Neutrophil (primary cell): ENCODE measurements at regions not wholly inside any gene's neighbourhood (a gene's known extent, or its start where the extent isn't known, plus 50 kb on each side); places are given as distances from the start of the nearest gene placed in this dataset.

Experiments
- H3K27ac ChIP-seq: fragments of 200-600 bp; sonication (generic); 2 replicates; pipeline ENCODE4 v1.5.1; 2016; ENCODE audit warnings: mild to moderate bottlenecking, moderate library complexity
- H3K27me3 ChIP-seq: fragments of 200-600 bp; sonication (generic); 2 replicates; pipeline ENCODE4 v1.6.0; 2016; ENCODE audit warnings: mild to moderate bottlenecking
- H3K36me3 ChIP-seq: fragments of 200-600 bp; sonication (generic); 2 replicates; pipeline ENCODE4 v1.5.1; 2017
- H3K4me1 ChIP-seq, 2 experiments: fragments of 200-600 bp in 1 of 2; sonication (generic) in 1 of 2; 1 replicate in 1 of 2; 2 replicates in 1 of 2; pipeline versions ENCODE4 v1.5.1 to v1.6.1; 2013 to 2016; ENCODE audit warnings: low read depth in 1 of 2, low read length in 1 of 2, mild to moderate bottlenecking in 1 of 2, moderate library complexity in 1 of 2; ENCODE audit not compliant: control insufficient read depth in 1 of 2, insufficient read depth in 1 of 2
- H3K4me3 ChIP-seq, 2 experiments: fragments of 200-600 bp in 1 of 2; sonication (generic) in 1 of 2; 1 replicate in 1 of 2; 2 replicates in 1 of 2; pipeline ENCODE4 v1.5.1; 2013 to 2016; ENCODE audit warnings: low read depth in 1 of 2, low read length in 1 of 2, mild to moderate bottlenecking in 1 of 2, moderate library complexity in 1 of 2
- H3K9me3 ChIP-seq: fragments of 200-600 bp; sonication (generic); 2 replicates; pipeline ENCODE4 v1.5.1; 2016
- TF ChIP-seq, protein P1 (sequence below): fragments of 200-600 bp; sonication (generic); IDR thresholded peaks from 2 replicates; pipeline ENCODE4 v1.5.1; 2016; ENCODE audit warnings: antibody characterized with exemption

DNA sequence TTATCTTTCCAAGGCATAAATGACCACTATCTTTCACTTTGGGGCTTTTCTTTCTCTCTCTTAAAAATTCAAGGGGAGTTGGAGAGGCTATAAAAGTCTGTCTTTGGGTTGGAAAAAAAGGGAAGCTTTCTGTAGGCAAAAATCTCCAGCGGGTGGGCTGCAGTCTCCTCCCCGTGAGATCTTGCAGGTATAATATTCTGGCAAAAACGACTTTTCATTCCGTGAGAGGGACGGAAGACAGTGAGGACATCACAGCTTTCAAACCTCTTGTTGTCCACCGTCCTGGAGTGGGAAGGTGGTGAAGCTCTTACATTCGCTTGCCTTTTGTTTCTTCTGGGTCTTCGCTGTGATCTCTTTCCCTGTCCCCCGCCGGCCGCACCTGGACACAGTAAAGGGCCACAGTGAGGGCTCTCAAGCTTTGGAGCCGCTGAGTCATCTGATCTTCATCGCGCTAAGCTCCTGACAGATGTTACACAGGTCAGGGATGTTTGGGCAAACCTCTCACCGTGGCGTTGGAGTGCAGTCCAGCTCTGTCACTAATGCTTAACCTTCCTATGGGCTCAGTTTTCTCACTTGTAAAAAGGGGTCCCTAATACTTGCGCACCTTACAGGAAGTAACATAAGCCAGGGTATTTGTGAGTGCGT is 61.9 kb upstream of the MEGF10 start:
- H3K36me3 ChIP-seq = no peaks in the 10 kb centered on the region
- TF ChIP-seq, protein P1, sequence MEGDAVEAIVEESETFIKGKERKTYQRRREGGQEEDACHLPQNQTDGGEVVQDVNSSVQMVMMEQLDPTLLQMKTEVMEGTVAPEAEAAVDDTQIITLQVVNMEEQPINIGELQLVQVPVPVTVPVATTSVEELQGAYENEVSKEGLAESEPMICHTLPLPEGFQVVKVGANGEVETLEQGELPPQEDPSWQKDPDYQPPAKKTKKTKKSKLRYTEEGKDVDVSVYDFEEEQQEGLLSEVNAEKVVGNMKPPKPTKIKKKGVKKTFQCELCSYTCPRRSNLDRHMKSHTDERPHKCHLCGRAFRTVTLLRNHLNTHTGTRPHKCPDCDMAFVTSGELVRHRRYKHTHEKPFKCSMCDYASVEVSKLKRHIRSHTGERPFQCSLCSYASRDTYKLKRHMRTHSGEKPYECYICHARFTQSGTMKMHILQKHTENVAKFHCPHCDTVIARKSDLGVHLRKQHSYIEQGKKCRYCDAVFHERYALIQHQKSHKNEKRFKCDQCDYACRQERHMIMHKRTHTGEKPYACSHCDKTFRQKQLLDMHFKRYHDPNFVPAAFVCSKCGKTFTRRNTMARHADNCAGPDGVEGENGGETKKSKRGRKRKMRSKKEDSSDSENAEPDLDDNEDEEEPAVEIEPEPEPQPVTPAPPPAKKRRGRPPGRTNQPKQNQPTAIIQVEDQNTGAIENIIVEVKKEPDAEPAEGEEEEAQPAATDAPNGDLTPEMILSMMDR = no peak
- H3K4me1 ChIP-seq = peaks cover 10 to 13% of the 10 kb centered on the region in 2 experiments
- no peak overlapping the region for H3K27ac ChIP-seq
- H3K9me3 ChIP-seq = no peaks in the 10 kb centered on the region
- H3K27me3 ChIP-seq = peaks cover 18% of the 10 kb centered on the region
- peak overlapping the region in 1 of 2 experiments; percentile 54 for H3K4me3 ChIP-seq

DNA sequence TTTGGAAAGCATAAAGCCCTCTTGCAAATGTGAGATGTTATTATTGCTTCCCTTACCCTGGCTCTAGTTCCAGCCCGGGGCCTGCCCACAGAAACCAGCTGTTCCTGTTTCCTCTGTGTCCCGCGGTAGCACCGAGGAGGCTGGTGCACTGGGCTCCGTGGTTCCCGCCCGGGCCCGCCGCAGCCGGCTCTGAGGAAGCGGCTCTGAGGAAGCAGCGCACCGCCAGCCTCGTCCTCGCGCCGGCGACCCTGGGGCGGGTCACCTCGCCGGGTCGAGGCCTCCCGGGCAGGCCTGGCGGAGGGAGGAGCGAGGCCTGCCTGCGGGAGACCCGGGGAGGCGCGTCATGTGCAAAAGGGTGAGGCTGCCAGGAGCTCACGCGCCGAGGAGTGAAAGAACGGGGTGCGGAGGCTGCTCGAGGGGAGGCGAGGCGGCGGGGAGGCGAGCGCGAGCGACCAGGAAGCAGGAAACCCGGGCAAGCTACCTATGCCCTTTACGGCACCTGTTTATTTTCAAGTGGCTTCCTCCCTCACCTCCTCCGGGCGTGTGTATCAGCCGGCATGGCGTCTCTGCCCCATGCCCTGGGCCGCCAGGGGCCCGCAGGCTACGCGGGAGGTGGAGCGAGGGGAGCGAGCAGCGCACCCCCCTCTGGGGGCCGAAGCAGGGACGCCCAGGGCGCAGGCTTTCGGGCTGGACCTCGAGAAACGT is 61.3 kb upstream of the MEGF10 start:
- no peaks in the 10 kb centered on the region for H3K36me3 ChIP-seq
- H3K4me1 ChIP-seq = peaks cover 10 to 13% of the 10 kb centered on the region in 2 experiments
- no peaks in the 10 kb centered on the region for H3K9me3 ChIP-seq
- H3K4me3 ChIP-seq = peak overlapping the region; percentile 54
- H3K27ac ChIP-seq = no peak overlapping the region
- peaks cover 18% of the 10 kb centered on the region for H3K27me3 ChIP-seq
- TF ChIP-seq, protein P1 = no peak

DNA sequence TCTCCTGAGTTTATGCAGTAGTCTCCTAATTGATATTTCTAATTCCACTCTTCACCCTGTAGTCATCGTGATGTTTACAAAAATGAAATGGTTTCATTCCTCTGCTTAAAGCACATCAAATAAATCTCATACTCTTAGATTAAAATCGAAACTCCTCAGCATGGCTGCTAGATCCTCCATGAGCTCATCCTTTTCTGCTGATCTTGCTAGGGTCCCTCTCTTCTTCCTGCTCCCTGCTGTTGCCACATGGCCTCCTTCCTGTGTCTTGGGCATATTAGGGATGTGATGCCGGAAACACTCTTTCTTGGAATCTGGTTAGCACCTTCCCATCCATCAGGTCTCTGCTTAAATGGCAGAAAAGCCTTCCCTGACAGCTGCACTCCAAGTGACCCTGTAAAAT is 59.5 kb upstream of the MEGF10 start:
- TF ChIP-seq, protein P1 = no peak

DNA sequence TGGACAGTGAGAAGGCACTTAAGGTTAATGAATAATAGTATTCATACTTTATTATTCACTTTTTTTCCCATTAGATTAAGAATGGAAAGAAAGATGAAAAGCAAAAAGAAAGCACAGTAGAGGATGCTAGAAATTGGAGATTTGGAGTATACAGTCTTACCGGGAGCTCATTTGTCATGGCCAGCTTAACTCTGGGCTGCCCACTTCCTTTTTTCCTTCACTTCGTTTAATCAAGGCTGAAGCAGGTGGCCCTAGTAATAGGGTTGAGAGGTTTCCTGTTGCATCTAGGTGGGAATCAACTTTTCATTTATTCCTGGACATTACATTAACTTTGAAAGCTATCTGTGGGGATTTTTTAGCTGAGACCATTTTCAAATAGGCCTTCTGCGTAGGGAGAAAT is 57.0 kb upstream of the MEGF10 start:
- no peak overlapping the region for H3K27ac ChIP-seq
- H3K9me3 ChIP-seq = no peaks in the 10 kb centered on the region
- H3K4me1 ChIP-seq = peaks cover 10 to 13% of the 10 kb centered on the region in 2 experiments
- no peaks in the 10 kb centered on the region for H3K36me3 ChIP-seq
- H3K4me3 ChIP-seq = no peak overlapping the region
- peaks cover 17% of the 10 kb centered on the region for H3K27me3 ChIP-seq
- TF ChIP-seq, protein P1 = no peak

More for the DNA sequence above, 59.5 kb upstream of the MEGF10 start:
- Histone ChIP-seq H3K9me3 (no peaks in the 10 kb centered on the region), H3K4me1 (peaks cover 10 to 13% of the 10 kb centered on the region in 2 experiments), H3K27ac (no peak overlapping the region), H3K4me3 (no peak overlapping the region), H3K27me3 (peaks cover 18% of the 10 kb centered on the region), H3K36me3 (no peaks in the 10 kb centered on the region)

DNA sequence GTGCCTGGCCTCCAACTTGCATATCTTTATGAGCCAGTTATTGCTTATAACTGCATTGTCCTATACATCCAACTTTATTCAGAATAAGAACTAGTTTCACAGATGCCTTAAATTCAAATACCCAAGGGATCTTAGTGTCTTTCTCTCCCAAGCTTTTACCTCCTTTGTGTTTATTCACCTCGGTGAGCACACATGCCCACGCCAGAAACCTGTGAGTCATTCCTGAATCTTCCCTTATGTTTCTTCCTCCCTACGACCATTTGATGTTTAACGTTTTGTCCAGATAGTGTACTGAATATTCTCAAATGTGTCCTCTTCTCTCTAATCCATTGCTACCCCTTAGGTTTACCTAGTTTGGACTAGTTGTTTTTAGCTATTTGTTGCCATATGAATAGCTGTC is 55.5 kb upstream of the MEGF10 start:
- H3K27ac ChIP-seq = no peak overlapping the region
- no peaks in the 10 kb centered on the region for H3K9me3 ChIP-seq
- no peaks in the 10 kb centered on the region for H3K4me1 ChIP-seq
- TF ChIP-seq, protein P1 = no peak
- H3K27me3 ChIP-seq = peaks cover 2% of the 10 kb centered on the region
- no peaks in the 10 kb centered on the region for H3K36me3 ChIP-seq
- no peak overlapping the region for H3K4me3 ChIP-seq
